Left renal pelvis (tissue), 4 donors: ENCODE measurements at regions not wholly inside any gene's neighbourhood (a gene's known extent, or its start where the extent isn't known, plus 50 kb on each side); places are given as distances from the start of the nearest gene placed in this dataset.

Source experiments
- DNase-seq, 4 donors: peaks; one replicate each; pipeline ENCODE4 v3.0.0-alpha.2; 2013; ENCODE audit warnings: low read depth in 4 of 4, low spot score in 3 of 4

- DNase-seq: no peak
Observed at GRCh38 chr10:1947464-1948003, 210.2 kb upstream of the ADARB2 start.

GRCh38 chr10:1944487-1944886 lies 207.2 kb upstream of the ADARB2 start:
- no peak for DNase-seq

GRCh38 chr10:1942478-1942877 lies 205.2 kb upstream of the ADARB2 start:
- no peak for DNase-seq

GRCh38 chr10:1939016-1939415 lies 201.7 kb upstream of the ADARB2 start:
- DNase-seq: no peak

- no peak for DNase-seq
Observed at GRCh38 chr10:1938317-1938716, 201.0 kb upstream of the ADARB2 start.

GRCh38 chr10:1935912-1936311 lies 198.6 kb upstream of the ADARB2 start:
- no peak for DNase-seq

GRCh38 chr10:1933215-1933614 lies 195.9 kb upstream of the ADARB2 start:
- DNase-seq: no peak

- DNase-seq: no peak
Observed at GRCh38 chr10:1932692-1933094, 195.4 kb upstream of the ADARB2 start.

GRCh38 chr10:1928606-1929005 lies 191.3 kb upstream of the ADARB2 start:
- no peak for DNase-seq

- DNase-seq: no peak
Observed at GRCh38 chr10:1923998-1924397, 186.7 kb upstream of the ADARB2 start.

GRCh38 chr10:1923586-1923985 lies 186.3 kb upstream of the ADARB2 start:
- no peak for DNase-seq

- no peak for DNase-seq
Observed at GRCh38 chr10:1920941-1921340, 183.6 kb upstream of the ADARB2 start.

GRCh38 chr10:1920127-1920526 lies 182.8 kb upstream of the ADARB2 start:
- DNase-seq: no peak

- DNase-seq: no peak
Observed at GRCh38 chr10:1911771-1912170, 174.4 kb upstream of the ADARB2 start.

- DNase-seq: no peak
Observed at GRCh38 chr10:1903982-1904381, 166.7 kb upstream of the ADARB2 start.

GRCh38 chr10:1896153-1896552 lies 158.8 kb upstream of the ADARB2 start:
- DNase-seq: no peak

- DNase-seq: no peak
Observed at GRCh38 chr10:1895691-1896090, 158.4 kb upstream of the ADARB2 start.

GRCh38 chr10:1894912-1895311 lies 157.6 kb upstream of the ADARB2 start:
- no peak for DNase-seq

GRCh38 chr10:1893941-1894340 lies 156.6 kb upstream of the ADARB2 start:
- no peak for DNase-seq

- no peak for DNase-seq
Observed at GRCh38 chr10:1886039-1886438, 148.7 kb upstream of the ADARB2 start.

- no peak for DNase-seq
Observed at GRCh38 chr10:1882728-1883127, 145.4 kb upstream of the ADARB2 start.

GRCh38 chr10:1882180-1882579 lies 144.9 kb upstream of the ADARB2 start:
- no peak for DNase-seq

GRCh38 chr10:1881636-1882035 lies 144.3 kb upstream of the ADARB2 start:
- no peak for DNase-seq
